Ishikawa (cell line): ENCODE measurements at regions not wholly inside any gene's neighbourhood (a gene's known extent, or its start where the extent isn't known, plus 50 kb on each side); places are given as distances from the start of the nearest gene placed in this dataset.

Source experiments
- CEBPB ChIP-seq: IDR thresholded peaks from 2 replicates; pipeline ENCODE4 v1.6.1; 2012
- CREB1 ChIP-seq: IDR thresholded peaks from 2 replicates; pipeline ENCODE4 v1.6.1; 2012; ENCODE audit warnings: low read depth
- EGR1 ChIP-seq: IDR thresholded peaks from 2 replicates; pipeline ENCODE4 v1.6.1; 2012
- EP300 ChIP-seq: IDR thresholded peaks from 2 replicates; pipeline ENCODE4 v1.6.1; 2012; ENCODE audit warnings: borderline replicate concordance
- FOXM1 ChIP-seq: IDR thresholded peaks from 2 replicates; pipeline ENCODE4 v1.6.1; 2012; ENCODE audit warnings: low read depth, borderline replicate concordance
- RAD21 ChIP-seq: IDR thresholded peaks from 2 replicates; pipeline ENCODE4 v1.6.1; 2012; ENCODE audit warnings: low read depth
- TAF1 ChIP-seq: IDR thresholded peaks from 2 replicates; pipeline ENCODE4 v1.6.1; 2012; ENCODE audit warnings: low read depth, mild to moderate bottlenecking
- TCF12 ChIP-seq: IDR thresholded peaks from 2 replicates; pipeline ENCODE4 v1.6.1; 2012; ENCODE audit warnings: low read depth
- TEAD4 ChIP-seq: IDR thresholded peaks from 2 replicates; pipeline ENCODE4 v1.6.1; 2012
- YY1 ChIP-seq: IDR thresholded peaks from 2 replicates; pipeline ENCODE4 v1.6.1; 2012; ENCODE audit warnings: low read depth
- TF ChIP-seq, protein P1 (sequence below): IDR thresholded peaks from 2 replicates; pipeline ENCODE4 v1.6.1; 2012
- TF ChIP-seq, protein P2 (sequence below): IDR thresholded peaks from 2 replicates; pipeline ENCODE4 v1.6.1; 2012
- TF ChIP-seq, protein P3 (sequence below): IDR thresholded peaks from 2 replicates; pipeline ENCODE4 v1.6.1; 2012; ENCODE audit warnings: low read depth, mild to moderate bottlenecking

DNA sequence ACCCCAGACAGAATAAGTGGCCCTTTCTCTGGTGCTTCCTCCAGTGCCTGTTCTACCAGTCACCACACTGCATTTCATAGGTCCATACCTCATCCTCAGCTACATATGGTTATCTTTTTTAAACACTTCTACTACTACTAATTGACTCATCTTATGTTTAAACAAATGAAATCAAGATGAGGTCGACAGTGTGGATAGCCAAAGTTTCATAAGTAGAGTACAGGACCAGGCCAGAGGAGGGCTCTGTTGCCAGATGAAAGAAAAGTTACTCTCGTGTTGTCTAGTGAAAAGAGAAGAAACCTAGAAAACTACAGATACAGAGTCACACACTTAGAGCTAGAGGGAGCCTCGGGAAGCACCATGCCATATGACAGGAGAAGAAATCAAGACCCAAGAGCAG is 296.1 kb downstream of the VPS13C start:
- no peak for TF ChIP-seq EP300
- no peak for TF ChIP-seq TEAD4
- TF ChIP-seq RAD21 = no peak
- TF ChIP-seq TCF12 = no peak
- no peak for TF ChIP-seq CREB1
- TF ChIP-seq, protein P1, sequence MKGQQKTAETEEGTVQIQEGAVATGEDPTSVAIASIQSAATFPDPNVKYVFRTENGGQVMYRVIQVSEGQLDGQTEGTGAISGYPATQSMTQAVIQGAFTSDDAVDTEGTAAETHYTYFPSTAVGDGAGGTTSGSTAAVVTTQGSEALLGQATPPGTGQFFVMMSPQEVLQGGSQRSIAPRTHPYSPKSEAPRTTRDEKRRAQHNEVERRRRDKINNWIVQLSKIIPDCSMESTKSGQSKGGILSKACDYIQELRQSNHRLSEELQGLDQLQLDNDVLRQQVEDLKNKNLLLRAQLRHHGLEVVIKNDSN = no peak
- TF ChIP-seq TAF1 = no peak
- TF ChIP-seq, protein P2, sequence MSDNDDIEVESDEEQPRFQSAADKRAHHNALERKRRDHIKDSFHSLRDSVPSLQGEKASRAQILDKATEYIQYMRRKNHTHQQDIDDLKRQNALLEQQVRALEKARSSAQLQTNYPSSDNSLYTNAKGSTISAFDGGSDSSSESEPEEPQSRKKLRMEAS = no peak
- TF ChIP-seq, protein P3, sequence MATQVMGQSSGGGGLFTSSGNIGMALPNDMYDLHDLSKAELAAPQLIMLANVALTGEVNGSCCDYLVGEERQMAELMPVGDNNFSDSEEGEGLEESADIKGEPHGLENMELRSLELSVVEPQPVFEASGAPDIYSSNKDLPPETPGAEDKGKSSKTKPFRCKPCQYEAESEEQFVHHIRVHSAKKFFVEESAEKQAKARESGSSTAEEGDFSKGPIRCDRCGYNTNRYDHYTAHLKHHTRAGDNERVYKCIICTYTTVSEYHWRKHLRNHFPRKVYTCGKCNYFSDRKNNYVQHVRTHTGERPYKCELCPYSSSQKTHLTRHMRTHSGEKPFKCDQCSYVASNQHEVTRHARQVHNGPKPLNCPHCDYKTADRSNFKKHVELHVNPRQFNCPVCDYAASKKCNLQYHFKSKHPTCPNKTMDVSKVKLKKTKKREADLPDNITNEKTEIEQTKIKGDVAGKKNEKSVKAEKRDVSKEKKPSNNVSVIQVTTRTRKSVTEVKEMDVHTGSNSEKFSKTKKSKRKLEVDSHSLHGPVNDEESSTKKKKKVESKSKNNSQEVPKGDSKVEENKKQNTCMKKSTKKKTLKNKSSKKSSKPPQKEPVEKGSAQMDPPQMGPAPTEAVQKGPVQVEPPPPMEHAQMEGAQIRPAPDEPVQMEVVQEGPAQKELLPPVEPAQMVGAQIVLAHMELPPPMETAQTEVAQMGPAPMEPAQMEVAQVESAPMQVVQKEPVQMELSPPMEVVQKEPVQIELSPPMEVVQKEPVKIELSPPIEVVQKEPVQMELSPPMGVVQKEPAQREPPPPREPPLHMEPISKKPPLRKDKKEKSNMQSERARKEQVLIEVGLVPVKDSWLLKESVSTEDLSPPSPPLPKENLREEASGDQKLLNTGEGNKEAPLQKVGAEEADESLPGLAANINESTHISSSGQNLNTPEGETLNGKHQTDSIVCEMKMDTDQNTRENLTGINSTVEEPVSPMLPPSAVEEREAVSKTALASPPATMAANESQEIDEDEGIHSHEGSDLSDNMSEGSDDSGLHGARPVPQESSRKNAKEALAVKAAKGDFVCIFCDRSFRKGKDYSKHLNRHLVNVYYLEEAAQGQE = no peak
- no peak for TF ChIP-seq CEBPB
- TF ChIP-seq EGR1 = no peak
- no peak for TF ChIP-seq YY1
- no peak for TF ChIP-seq FOXM1
